Endothelial cell of umbilical vein (primary cell): ENCODE measurements at regions not wholly inside any gene's neighbourhood (a gene's known extent, or its start where the extent isn't known, plus 50 kb on each side); places are given as distances from the start of the nearest gene placed in this dataset.

Experiments
- BruUV-seq: library from RNA; stranded (reverse); fragments of 400-500 nt; replicated peaks from 2 replicates; lab custom pipeline; 2021; lab: Mats Ljungman, UMichigan
- CTCF ChIA-PET: fragments of 300-600, 350-600 bp; sonication (Branson Sonifier 250); formaldehyde crosslinking; loops from one replicate; lab custom pipeline; 2021; ENCODE audit warnings: antibody characterized with exemption, inconsistent platforms; lab: Charles Lee
- POLR2A ChIA-PET: fragments of 300-600, 350-600 bp; sonication (Branson Sonifier 250); formaldehyde crosslinking; loops from one replicate; lab custom pipeline; 2021; ENCODE audit warnings: antibody characterized with exemption, inconsistent platforms; lab: Charles Lee
- DNase-seq: peaks from one replicate; pipeline ENCODE4 v3.0.0-alpha.2; 2011; ENCODE audit warnings: low read depth, low spot score
- FAIRE-seq: peaks from 2 replicates; lab custom pipeline; 2011; peaks lifted over from hg19 to GRCh38; lab: Jason Lieb, UNC
- H2AFZ ChIP-seq: 2 replicates; pipeline ENCODE4 v1.6.0; 2012; ENCODE audit warnings: low read depth, low read length, control low read depth, inconsistent platforms
- H3K27ac ChIP-seq: 2 replicates; pipeline ENCODE4 v1.5.1; 2011; ENCODE audit warnings: low read depth, mild to moderate bottlenecking, control low read depth, low read length, moderate library complexity; ENCODE audit not compliant: insufficient read depth
- H3K27me3 ChIP-seq, 2 experiments: 2 replicates each; pipeline versions ENCODE4 v1.6.0 to v1.6.1; 2011; ENCODE audit warnings: low read length in 2 of 2, mixed read lengths in 1 of 2; ENCODE audit not compliant: control insufficient read depth in 2 of 2, insufficient read depth in 2 of 2
- H3K36me3 ChIP-seq, 2 experiments: 2 replicates in 1 of 2; 3 replicates in 1 of 2; pipeline ENCODE4 v1.5.1; 2011; ENCODE audit warnings: low read length in 2 of 2, mild to moderate bottlenecking in 1 of 2, moderate library complexity in 1 of 2; ENCODE audit not compliant: control insufficient read depth in 2 of 2, insufficient read depth in 2 of 2; ENCODE audit errors: extremely low read depth in 1 of 2
- H3K4me1 ChIP-seq: 3 replicates; pipeline ENCODE4 v1.5.1; 2011; ENCODE audit warnings: mild to moderate bottlenecking, low read length; ENCODE audit not compliant: control insufficient read depth, insufficient read depth; ENCODE audit errors: extremely low read depth
- H3K4me2 ChIP-seq: 2 replicates; pipeline ENCODE4 v1.6.1; 2011; ENCODE audit warnings: low read length, control low read depth, mixed read lengths; ENCODE audit not compliant: insufficient read depth
- H3K4me3 ChIP-seq, 3 experiments: fragments of 200-600 bp in 1 of 3; sonication (generic), shearing (Covaris generic) in 1 of 3; replicated peaks in 1 of 3; 2 replicates each; pipeline ENCODE4 v1.5.1; 2011 to 2016; ENCODE audit warnings: control low read depth in 3 of 3, low read length in 3 of 3, mild to moderate bottlenecking in 2 of 3, inconsistent platforms in 1 of 3, low read depth in 1 of 3, moderate library complexity in 1 of 3; ENCODE audit not compliant: insufficient read depth in 1 of 3
- H3K79me2 ChIP-seq: 2 replicates; pipeline ENCODE4 v1.6.0; 2012; ENCODE audit warnings: low read length, inconsistent platforms; ENCODE audit not compliant: control insufficient read depth, insufficient read depth
- H3K9ac ChIP-seq: replicated peaks from 2 replicates; pipeline ENCODE3; 2011; ENCODE audit warnings: low read length, control low read depth; ENCODE audit not compliant: insufficient read depth; ENCODE audit errors: extremely low read depth
- H3K9me1 ChIP-seq: replicated peaks from 3 replicates; pipeline ENCODE4 v1.6.0; 2011; ENCODE audit warnings: mild to moderate bottlenecking, low read length; ENCODE audit not compliant: control insufficient read depth, insufficient read depth; ENCODE audit errors: extremely low read depth
- H3K9me3 ChIP-seq: replicated peaks from 2 replicates; pipeline ENCODE4 v1.5.1; 2012; ENCODE audit warnings: low read length, inconsistent platforms; ENCODE audit not compliant: control insufficient read depth, insufficient read depth
- H4K20me1 ChIP-seq: replicated peaks from 2 replicates; pipeline ENCODE3; 2011; ENCODE audit warnings: mild to moderate bottlenecking, low read length; ENCODE audit not compliant: control insufficient read depth, insufficient read depth; ENCODE audit errors: extremely low read depth
- CTCF ChIP-seq, 2 donors: IDR thresholded peaks; 1 replicate in 1 of 2; 2 replicates in 1 of 2; pipeline ENCODE4 v1.5.1; 2011; ENCODE audit warnings: low read length in 2 of 2, mild to moderate bottlenecking in 2 of 2, moderate library complexity in 2 of 2, control low read depth in 1 of 2, inconsistent platforms in 1 of 2, low read depth in 1 of 2; ENCODE audit not compliant: insufficient read depth in 1 of 2; ENCODE audit errors: extremely low read depth in 1 of 2
- FOS ChIP-seq: IDR thresholded peaks from 2 replicates; pipeline ENCODE4 v1.6.1; 2011; ENCODE audit warnings: mild to moderate bottlenecking, low read length, moderate library complexity, borderline replicate concordance; ENCODE audit not compliant: insufficient read depth
- GATA2 ChIP-seq: IDR thresholded peaks from 2 replicates; pipeline ENCODE4 v1.7.0; 2011; ENCODE audit warnings: low read depth, mild to moderate bottlenecking, moderate library complexity, mixed read lengths, low read length; ENCODE audit not compliant: insufficient read length, insufficient read depth
- JUN ChIP-seq: IDR thresholded peaks from 2 replicates; pipeline ENCODE4 v1.6.1; 2011; ENCODE audit warnings: borderline replicate concordance, low read depth; ENCODE audit not compliant: insufficient read length, insufficient read depth
- POLR2A ChIP-seq: IDR thresholded peaks from 2 replicates; pipeline ENCODE4 v1.6.1; 2012; ENCODE audit warnings: low read depth, mild to moderate bottlenecking, control low read depth, low read length
- POLR2AphosphoS5 ChIP-seq: IDR thresholded peaks from 2 replicates; pipeline ENCODE4 v1.6.1; 2012; ENCODE audit warnings: low read depth, mild to moderate bottlenecking, control low read depth, low read length, moderate library complexity; ENCODE audit not compliant: insufficient read depth
- dilution Hi-C: fragments of 300-500 bp; cut with MboI; formaldehyde crosslinking; loops from one replicate; pipeline ENCODE4 v1.15.0; 2019; ENCODE audit warnings: low sequenced_read_pairs; ENCODE audit not compliant: extremely low pct_ligation_motif_present
- intact Hi-C: fragments of 100-400 bp; cut with micrococcal nuclease; formaldehyde crosslinking; loops from one replicate; pipeline ENCODE4 v1.10.0; 2022

- Histone ChIP-seq H3K4me2 (no peak overlapping the region), H3K27me3 (no peaks in the 10 kb centered on the region), H3K36me3 (no peaks in the 10 kb centered on the region), H3K9me1 (no peaks in the 10 kb centered on the region), H3K4me3 (no peak overlapping the region), H3K9ac (no peak overlapping the region), H3K79me2 (peaks cover 24% of the 10 kb centered on the region), H4K20me1 (no peaks in the 10 kb centered on the region), H2AFZ (no peak overlapping the region), H3K27ac (no peak overlapping the region), H3K4me1 (no peaks in the 10 kb centered on the region), H3K9me3 (no peaks in the 10 kb centered on the region)
- BruUV-seq = no TSS peak
- TF ChIP-seq POLR2A = no peak
- TF ChIP-seq JUN = no peak
- DNase-seq (no peak), FAIRE-seq (peak; percentile 75)
- ChIA-PET CTCF (interaction anchor here (0.8 to 20.5 kb wide), 4 partner anchors 12 to 66 kb away, joined by 3 to 970 read pairs (median 5); no protein-coding TSS in a partner anchor), POLR2A (no interaction called here)
- intact Hi-C loops = no loop called here
- dilution Hi-C loops = loop anchor here (25.0 kb wide), 1 partner anchor 159 kb away; no protein-coding TSS in a partner anchor
These were observed 107.6 kb upstream of the IPO9 start for GRCh38 chr1:201721082-201722049.

DNA sequence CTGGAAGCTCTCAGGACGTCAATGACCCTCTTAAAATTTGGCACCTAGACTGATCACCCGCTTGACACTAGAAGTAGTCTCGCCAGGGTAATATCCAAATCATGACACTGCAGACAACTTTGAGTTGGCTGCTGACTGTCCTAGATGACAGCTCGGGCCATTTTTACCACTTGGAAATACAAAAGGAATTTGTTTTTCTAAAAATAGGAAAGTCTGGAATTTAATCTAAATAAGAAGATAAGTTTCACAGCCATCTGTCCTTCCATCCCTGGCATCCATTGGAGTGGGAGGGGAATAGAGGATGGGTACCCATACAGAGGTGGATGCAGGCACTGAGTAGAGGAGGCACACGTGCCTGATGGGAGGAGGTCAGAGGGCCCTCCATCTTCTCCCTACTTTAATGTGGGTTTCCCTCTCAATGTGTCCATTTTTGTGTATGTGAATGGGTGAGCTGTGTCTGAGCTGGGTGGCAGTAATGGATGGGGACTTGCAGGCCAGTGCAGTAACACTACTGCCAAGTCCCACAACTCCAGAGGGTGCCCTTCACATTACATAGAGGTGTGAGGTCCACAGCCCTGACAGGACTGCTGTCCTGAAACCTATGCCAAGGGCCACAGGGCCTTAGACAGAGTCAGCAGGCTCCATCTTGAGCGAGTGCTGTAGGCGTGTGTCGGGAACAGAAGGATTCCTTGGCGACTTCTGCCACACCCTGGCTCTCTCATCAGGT lies 104.8 kb upstream of the IPO9 start:
- POLR2A ChIA-PET = no interaction called here
- no peak for TF ChIP-seq FOS
- no peak for TF ChIP-seq GATA2
- TF ChIP-seq CTCF (IDR thresholded peaks at IDR 0.05; ENCODE audit: extremely low read depth in 1 of 2, insufficient read depth in 1 of 2, low read depth in 1 of 2, low read length in 2 of 2) = no peak
- no peak for TF ChIP-seq POLR2A
- TF ChIP-seq POLR2AphosphoS5 = no peak
- no peak for TF ChIP-seq JUN
- no peak for FAIRE-seq
- Histone ChIP-seq H2AFZ (no peak overlapping the region), H3K9ac (no peak overlapping the region), H3K36me3 (no peaks in the 10 kb centered on the region), H3K4me2 (no peak overlapping the region), H3K27me3 (no peaks in the 10 kb centered on the region), H3K27ac (no peak overlapping the region), H3K4me1 (no peaks in the 10 kb centered on the region), H3K9me1 (no peaks in the 10 kb centered on the region), H4K20me1 (no peaks in the 10 kb centered on the region), H3K9me3 (no peaks in the 10 kb centered on the region), H3K4me3 (no peak overlapping the region), H3K79me2 (peaks cover 39% of the 10 kb centered on the region)
- dilution Hi-C loops = loop anchor here (25.0 kb wide), 1 partner anchor 162 kb away; no protein-coding TSS in a partner anchor
- intact Hi-C loops = no loop called here
- DNase-seq = no peak
- BruUV-seq = no TSS peak
- CTCF ChIA-PET = interaction anchor here (0.9 to 2.0 kb wide), 10 partner anchors 8 to 165 kb away, joined by 3 to 8 read pairs (median 4); no protein-coding TSS in a partner anchor
